ENCODE measurements at regions not wholly inside any gene's neighbourhood (a gene's known extent, or its start where the extent isn't known, plus 50 kb on each side); places are given as distances from the start of the nearest gene placed in this dataset.

- ATAC-seq (ENCODE audit: insufficient number of reproducible peaks, low FRiP score, low read depth) (no peak), DNase-seq (ENCODE audit: low spot score) (no peak)
- Histone ChIP-seq H3K36me3 (no peaks in the 10 kb centered on the region), H3K27me3 (replicated peaks; ENCODE audit: insufficient read depth) (no peaks in the 10 kb centered on the region), H3K27ac (no peak overlapping the region), H3K9me3 (no peaks in the 10 kb centered on the region), H3K4me1 (ENCODE audit: control insufficient read depth in 1 of 2, low read depth in 2 of 2) (no peaks in the 10 kb centered on the region), H3K4me3 (no peak overlapping the region)
- no peak for TF ChIP-seq CTCF (IDR thresholded peaks at IDR 0.05)
Measured at GRCh38 chr14:80271389-80271788, 60.1 kb upstream of the DIO2 start.

GRCh38 chr14:80269353-80269925, 58.1 kb upstream of the DIO2 start:
- DNase-seq (ENCODE audit: low spot score) (no peak), ATAC-seq (ENCODE audit: insufficient number of reproducible peaks, low FRiP score, low read depth) (no peak)
- Histone ChIP-seq H3K4me3 (no peak overlapping the region), H3K36me3 (no peaks in the 10 kb centered on the region), H3K27ac (no peak overlapping the region), H3K27me3 (replicated peaks; ENCODE audit: insufficient read depth) (no peaks in the 10 kb centered on the region), H3K4me1 (ENCODE audit: control insufficient read depth in 1 of 2, low read depth in 2 of 2) (no peaks in the 10 kb centered on the region), H3K9me3 (no peaks in the 10 kb centered on the region)
- TF ChIP-seq CTCF (IDR thresholded peaks at IDR 0.05) = no peak

DNA sequence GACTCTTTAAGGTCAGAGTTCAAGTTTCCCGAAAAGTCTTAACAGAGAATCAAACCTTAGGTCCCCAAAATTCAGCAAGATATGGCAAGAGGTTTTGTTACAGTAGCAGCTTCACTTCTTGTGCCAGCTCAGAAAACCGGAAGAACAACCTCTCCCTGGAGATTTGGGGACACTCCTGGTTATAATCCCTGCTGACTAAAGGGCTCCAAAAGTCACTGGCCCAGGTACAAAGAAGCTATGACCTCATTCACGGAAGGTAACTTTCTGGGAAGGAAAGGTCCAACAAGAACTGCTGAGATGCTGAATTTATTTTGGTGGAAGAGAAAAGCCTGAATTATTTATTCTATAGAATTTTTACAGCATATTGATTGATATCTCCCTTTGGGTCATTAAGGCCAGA, 55.6 kb upstream of the DIO2 start:
- no peak overlapping the region for H3K4me3 ChIP-seq
- no peaks in the 10 kb centered on the region for H3K4me1 ChIP-seq (ENCODE audit: control insufficient read depth in 1 of 2, low read depth in 2 of 2)
- TF ChIP-seq CTCF (IDR thresholded peaks at IDR 0.05) = no peak
- no peaks in the 10 kb centered on the region for H3K9me3 ChIP-seq
- ATAC-seq (ENCODE audit: insufficient number of reproducible peaks, low FRiP score, low read depth) (no peak), DNase-seq (ENCODE audit: low spot score) (no peak)
- H3K27ac ChIP-seq = no peak overlapping the region
- no peaks in the 10 kb centered on the region for H3K27me3 ChIP-seq (replicated peaks; ENCODE audit: insufficient read depth)
- H3K36me3 ChIP-seq = no peaks in the 10 kb centered on the region

GRCh38 chr14:80264702-80265101, 53.4 kb upstream of the DIO2 start:
- Histone ChIP-seq H3K36me3 (no peaks in the 10 kb centered on the region), H3K27ac (no peak overlapping the region), H3K27me3 (replicated peaks; ENCODE audit: insufficient read depth) (no peaks in the 10 kb centered on the region), H3K4me3 (no peak overlapping the region), H3K9me3 (no peaks in the 10 kb centered on the region), H3K4me1 (ENCODE audit: control insufficient read depth in 1 of 2, low read depth in 2 of 2) (no peaks in the 10 kb centered on the region)
- TF ChIP-seq CTCF (IDR thresholded peaks at IDR 0.05) = no peak
- ATAC-seq (ENCODE audit: insufficient number of reproducible peaks, low FRiP score, low read depth) = no peak
- no peak for DNase-seq (ENCODE audit: low spot score)

Measured in thoracic aorta (tissue), 2 donors.